Transverse colon (tissue), 4 donors: ENCODE measurements at regions not wholly inside any gene's neighbourhood (a gene's known extent, or its start where the extent isn't known, plus 50 kb on each side); places are given as distances from the start of the nearest gene placed in this dataset.

Source experiments
- DNase-seq: peaks from one replicate; pipeline ENCODE4 v3.0.0-alpha.2; 2019
- H3K27ac ChIP-seq, 4 donors: fragments of 200-600 bp; sonication (generic); 2 replicates each; pipeline ENCODE4 v1.5.1; 2016 to 2018; ENCODE audit warnings: inconsistent platforms in 4 of 4
- H3K27me3 ChIP-seq: fragments of 200-600 bp; sonication (generic); 2 replicates; pipeline ENCODE4 v1.5.1; 2017; ENCODE audit warnings: inconsistent platforms
- H3K36me3 ChIP-seq, 4 donors: fragments of 200-600 bp; sonication (generic); 2 replicates each; pipeline ENCODE4 v1.5.1; 2017 to 2019; ENCODE audit warnings: inconsistent platforms in 4 of 4
- H3K4me1 ChIP-seq, 4 donors: fragments of 200-600 bp; sonication (generic); 2 replicates each; pipeline ENCODE4 v1.5.1; 2017 to 2020; ENCODE audit warnings: inconsistent platforms in 4 of 4
- H3K4me3 ChIP-seq, 4 donors: fragments of 200-600 bp; sonication (generic); 1 replicate in 1 of 4; 2 replicates in 3 of 4; pipeline versions ENCODE4 v1.5.1 to v1.6.1; 2017 to 2019; ENCODE audit warnings: inconsistent platforms in 4 of 4
- H3K9me3 ChIP-seq, 2 donors: fragments of 200-600 bp; sonication (generic); 2 replicates each; pipeline ENCODE4 v1.5.1; 2017 to 2019; ENCODE audit warnings: inconsistent platforms in 2 of 2
- CTCF ChIP-seq, 5 experiments: fragments of 200-600 bp in 3 of 5; fragments of 450-650 bp in 2 of 5; sonication (generic) in 3 of 5; IDR thresholded peaks; 1 replicate in 2 of 5; 2 replicates in 3 of 5; pipeline ENCODE4 v1.5.1; 2016 to 2017; ENCODE audit warnings: antibody characterized with exemption in 5 of 5, inconsistent platforms in 3 of 5, mild to moderate bottlenecking in 2 of 5, moderate library complexity in 1 of 5
- EP300 ChIP-seq: sonication (generic); formaldehyde crosslinking; IDR thresholded peaks from one replicate; pipeline ENCODE4 v1.6.1; 2017; ENCODE audit warnings: antibody characterized with exemption, low read depth
- POLR2A ChIP-seq: fragments of 450-650 bp; IDR thresholded peaks from one replicate; pipeline ENCODE4 v1.6.1; 2016; ENCODE audit warnings: antibody characterized with exemption, mild to moderate bottlenecking, moderate library complexity
- POLR2AphosphoS5 ChIP-seq, 3 donors: sonication (generic); formaldehyde crosslinking; IDR thresholded peaks; one replicate each; pipeline ENCODE4 v1.6.1; 2016; ENCODE audit warnings: antibody characterized with exemption in 3 of 3
- WGBS, 2 donors: methylation state at CpG; one replicate each; pipeline ENCODE4 v1.1.5; 2018; ENCODE audit warnings: low coverage in 1 of 2; 5-methylcytosine and 5-hydroxymethylcytosine counted together
- in situ Hi-C, 4 donors: fragments of 200-750 bp; cut with MboI; loops; one replicate each; pipeline versions ENCODE4 v1.15.0 to v1.15.1; 2017; ENCODE audit warnings: low sequenced_read_pairs in 3 of 4, low pct_ligation_motif_present in 1 of 4, low pct_unique_long_range_greater_than_20kb in 1 of 4
- intact Hi-C: fragments of 100-400 bp; cut with DNase I; formaldehyde crosslinking; loops from one replicate; pipeline ENCODE4 v1.15.1; 2023; ENCODE audit warnings: low total_unique reads

GRCh38 chr4:181582595-181582994 is 660.6 kb upstream of the TENM3 start:
- no peak for TF ChIP-seq POLR2AphosphoS5 (IDR thresholded peaks at IDR 0.05)
- no peak for TF ChIP-seq CTCF (IDR thresholded peaks at IDR 0.05)
- no peak for TF ChIP-seq EP300
- no peak for TF ChIP-seq POLR2A
- in situ Hi-C loops: no loop called here
- no peak overlapping the region for H3K4me3 ChIP-seq
- intact Hi-C loops: no loop called here
- H3K27ac ChIP-seq: no peak overlapping the region
- no peaks in the 10 kb centered on the region for H3K27me3 ChIP-seq
- no peak for DNase-seq
- no peaks in the 10 kb centered on the region for H3K36me3 ChIP-seq
- 87 to 100% methylated on average over 1 to 4 of the region's 4 CpGs for WGBS, 2 donors
- no peaks in the 10 kb centered on the region for H3K9me3 ChIP-seq
- H3K4me1 ChIP-seq: no peaks in the 10 kb centered on the region

GRCh38 chr4:181588733-181589302 is 654.4 kb upstream of the TENM3 start:
- Histone ChIP-seq H3K4me1 (no peaks in the 10 kb centered on the region), H3K9me3 (no peaks in the 10 kb centered on the region), H3K4me3 (no peak overlapping the region), H3K36me3 (no peaks in the 10 kb centered on the region), H3K27ac (no peak overlapping the region), H3K27me3 (no peaks in the 10 kb centered on the region)
- TF ChIP-seq POLR2AphosphoS5 (IDR thresholded peaks at IDR 0.05) (no peak), CTCF (IDR thresholded peaks at IDR 0.05) (no peak), POLR2A (no peak), EP300 (no peak)
- 65 to 71% methylated on average over 4 of the region's 4 CpGs for WGBS, 2 donors
- in situ Hi-C loops (no loop called here), intact Hi-C loops (no loop called here)
- DNase-seq: no peak

DNA sequence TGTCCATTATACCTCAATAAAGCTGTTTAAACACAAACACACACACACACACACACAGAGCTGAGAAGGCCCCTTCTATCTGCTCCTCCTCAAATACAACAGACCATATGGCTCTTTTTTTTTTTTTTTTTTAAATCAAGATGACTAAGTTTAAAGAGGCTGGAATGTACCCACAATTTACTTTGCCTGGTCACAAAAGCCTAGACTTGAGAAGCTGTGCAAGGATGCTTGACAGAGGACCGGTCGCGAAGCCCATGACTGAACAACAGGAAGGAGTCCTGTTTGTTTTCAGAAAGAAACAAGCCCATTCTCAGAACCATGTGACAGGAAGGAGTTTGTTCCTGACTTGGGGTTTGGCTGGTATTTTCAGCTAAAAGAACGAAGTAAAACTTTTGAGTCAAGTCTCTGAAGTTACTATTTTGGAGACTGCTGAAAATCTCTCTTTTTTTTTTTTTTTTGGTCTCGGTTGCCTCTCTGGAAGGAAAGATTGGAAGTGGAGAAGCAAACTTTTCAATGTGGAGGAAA is 650.9 kb upstream of the TENM3 start:
- 50 to 69% methylated on average over 3 to 5 of the region's 5 CpGs for WGBS, 2 donors

DNA sequence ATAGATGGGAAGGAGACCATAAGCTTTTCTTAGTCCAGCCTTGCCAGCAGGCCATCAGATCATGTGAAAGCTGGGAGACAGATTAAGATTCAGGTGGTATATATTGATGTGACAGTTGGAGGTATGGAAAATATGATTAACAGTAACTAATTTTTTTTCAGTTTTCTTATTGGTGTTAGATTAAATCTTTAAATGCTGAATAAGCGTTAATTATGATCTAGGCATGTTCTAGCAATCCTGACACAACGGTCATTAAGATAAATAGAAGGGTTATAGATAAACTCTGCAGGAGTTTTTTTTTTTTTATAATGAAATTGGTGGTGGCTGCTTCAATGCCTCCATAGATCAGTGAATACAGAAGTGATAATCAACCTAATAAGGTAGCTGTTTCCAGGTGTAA is 649.5 kb upstream of the TENM3 start:
- H3K9me3 ChIP-seq: no peaks in the 10 kb centered on the region
- WGBS, 2 donors: 41 to 66% methylated on average over 2 of the region's 2 CpGs
- TF ChIP-seq CTCF (IDR thresholded peaks at IDR 0.05) (no peak), EP300 (no peak), POLR2A (no peak), POLR2AphosphoS5 (IDR thresholded peaks at IDR 0.05) (no peak)
- no peak overlapping the region for H3K4me3 ChIP-seq
- no peaks in the 10 kb centered on the region for H3K27me3 ChIP-seq
- no peak overlapping the region for H3K27ac ChIP-seq
- in situ Hi-C loops (no loop called here), intact Hi-C loops (no loop called here)
- H3K4me1 ChIP-seq: no peaks in the 10 kb centered on the region
- DNase-seq: no peak
- H3K36me3 ChIP-seq: no peaks in the 10 kb centered on the region

More for the DNA sequence above, 650.9 kb upstream of the TENM3 start:
- H3K27me3 ChIP-seq: no peaks in the 10 kb centered on the region
- in situ Hi-C loops: no loop called here
- no peak overlapping the region for H3K27ac ChIP-seq
- H3K4me1 ChIP-seq: no peaks in the 10 kb centered on the region
- no peak overlapping the region for H3K4me3 ChIP-seq
- H3K9me3 ChIP-seq: no peaks in the 10 kb centered on the region
- DNase-seq: no peak
- intact Hi-C loops: no loop called here
- TF ChIP-seq EP300 (no peak), POLR2AphosphoS5 (IDR thresholded peaks at IDR 0.05) (no peak)
- H3K36me3 ChIP-seq: no peaks in the 10 kb centered on the region

GRCh38 chr4:181594188-181594587 is 649.0 kb upstream of the TENM3 start:
- Histone ChIP-seq H3K36me3 (no peaks in the 10 kb centered on the region), H3K27ac (no peak overlapping the region), H3K4me1 (no peaks in the 10 kb centered on the region), H3K9me3 (no peaks in the 10 kb centered on the region), H3K4me3 (no peak overlapping the region), H3K27me3 (no peaks in the 10 kb centered on the region)
- no peak for DNase-seq
- in situ Hi-C loops: no loop called here
- intact Hi-C loops: no loop called here
- no peak for TF ChIP-seq POLR2A
- TF ChIP-seq POLR2AphosphoS5 (IDR thresholded peaks at IDR 0.05): no peak
- TF ChIP-seq EP300: no peak
- no peak for TF ChIP-seq CTCF (IDR thresholded peaks at IDR 0.05)
